T-cell (primary cell): ENCODE measurements at regions not wholly inside any gene's neighbourhood (a gene's known extent, or its start where the extent isn't known, plus 50 kb on each side); places are given as distances from the start of the nearest gene placed in this dataset.

ENCODE experiments used
- ATAC-seq, 4 experiments: fragments of 200-7000 bp in 3 of 4; fragments of 150-1000 bp in 1 of 4; cut with Tn5 transposase; replicated peaks in 1 of 4; 1 replicate in 3 of 4; 2 replicates in 1 of 4; pipeline ENCODE4 v1.10.0; 2021; ENCODE audit warnings: moderate library complexity in 3 of 4, mild to moderate bottlenecking in 2 of 4, moderate number of reproducible peaks in 1 of 4
- CTCF ChIA-PET, 2 donors: fragments of 300-600 bp; sonication (Branson Sonifier 250); formaldehyde crosslinking; loops; one replicate each; lab custom pipeline; 2022; ENCODE audit warnings: antibody characterized with exemption in 2 of 2; lab: Charles Lee
- POLR2A ChIA-PET, 2 donors: fragments of 300-600 bp; sonication (Branson Sonifier 250); formaldehyde crosslinking; loops; one replicate each; lab custom pipeline; 2022; ENCODE audit warnings: antibody characterized with exemption in 2 of 2; lab: Charles Lee
- DNase-seq, 35 experiments: peaks; one replicate each; pipeline versions ENCODE4 v3.0.0 to v3.0.0-alpha.2; 2013 to 2023
- H3K27ac ChIP-seq: one replicate; pipeline ENCODE4 v1.5.1; 2013; ENCODE audit warnings: low read length
- H3K27me3 ChIP-seq, 2 experiments: replicated peaks in 1 of 2; 1 replicate in 1 of 2; 2 replicates in 1 of 2; pipeline versions ENCODE4 v1.6.1 to v1.7.0; 2013; ENCODE audit warnings: low read length in 1 of 2, mixed read lengths in 1 of 2; ENCODE audit not compliant: control insufficient read depth in 2 of 2, insufficient read depth in 2 of 2; ENCODE audit errors: extremely low read depth in 1 of 2
- H3K36me3 ChIP-seq, 2 donors: 1 replicate in 1 of 2; 2 replicates in 1 of 2; pipeline versions ENCODE4 v1.6.1 to v1.7.0; 2013; ENCODE audit warnings: low read length in 1 of 2; ENCODE audit not compliant: control insufficient read depth in 2 of 2, insufficient read depth in 1 of 2; ENCODE audit errors: extremely low read depth in 1 of 2
- H3K4me1 ChIP-seq, 2 experiments: 1 replicate in 1 of 2; 2 replicates in 1 of 2; pipeline versions ENCODE4 v1.6.1 to v1.7.0; 2013; ENCODE audit warnings: low read length in 2 of 2, mixed read lengths in 1 of 2; ENCODE audit not compliant: insufficient read depth in 2 of 2, control insufficient read depth in 1 of 2; ENCODE audit errors: extremely low read depth in 1 of 2
- H3K4me3 ChIP-seq, 2 donors: 1 replicate in 1 of 2; 2 replicates in 1 of 2; pipeline versions ENCODE4 v1.5.1 to v1.7.0; 2013; ENCODE audit warnings: mild to moderate bottlenecking in 2 of 2, low read length in 1 of 2, moderate library complexity in 1 of 2; ENCODE audit not compliant: control insufficient read depth in 1 of 2; ENCODE audit errors: extremely low read depth in 1 of 2
- H3K9me3 ChIP-seq: 2 replicates; pipeline ENCODE4 v1.7.0; 2013
- H3K27ac Mint-ChIP-seq, 2 donors: one replicate each; pipeline ENCODE4 v1.8.0; 2020 to 2021; ENCODE audit warnings: mild to moderate bottlenecking in 2 of 2, mixed read lengths in 2 of 2
- H3K27me3 Mint-ChIP-seq, 2 donors: one replicate each; pipeline ENCODE4 v1.8.0; 2021 to 2022; ENCODE audit warnings: mixed read lengths in 2 of 2
- H3K36me3 Mint-ChIP-seq: one replicate; pipeline ENCODE4 v1.8.0; 2021; ENCODE audit warnings: mixed read lengths
- H3K4me1 Mint-ChIP-seq, 3 donors: one replicate each; pipeline ENCODE4 v1.8.0; 2020 to 2022; ENCODE audit warnings: mixed read lengths in 3 of 3, mild to moderate bottlenecking in 1 of 3
- H3K4me3 Mint-ChIP-seq, 3 donors: one replicate each; pipeline ENCODE4 v1.8.0; 2020 to 2022; ENCODE audit warnings: mild to moderate bottlenecking in 3 of 3, mixed read lengths in 3 of 3, moderate library complexity in 3 of 3
- H3K9me3 Mint-ChIP-seq, 3 donors: one replicate each; pipeline ENCODE4 v1.8.0; 2020 to 2022; ENCODE audit warnings: mixed read lengths in 3 of 3
- WGBS: methylation state at CpG from one replicate; pipeline ENCODE4 v1.1.5; 2013; ENCODE audit warnings: missing lambda C conversion rate; ENCODE audit not compliant: insufficient coverage; 5-methylcytosine and 5-hydroxymethylcytosine counted together

DNA sequence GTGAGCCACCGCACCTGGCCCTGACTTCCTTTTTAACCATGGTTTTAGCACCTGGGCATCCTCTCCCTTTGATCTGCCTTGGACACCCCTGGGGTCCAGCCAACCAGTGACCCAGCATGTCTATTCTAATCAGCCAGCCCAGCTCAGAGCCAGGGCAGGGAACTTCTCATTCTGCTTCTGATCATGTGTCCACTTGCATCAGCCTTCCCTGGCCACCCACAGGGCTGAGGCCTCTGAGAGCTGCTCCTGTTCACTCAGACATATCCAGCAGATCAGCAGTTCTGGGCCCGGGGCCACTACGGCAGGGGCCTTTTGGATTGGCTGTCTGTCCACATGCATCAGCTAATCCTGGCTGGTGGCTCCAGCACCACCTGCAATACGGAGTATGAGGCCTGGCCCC lies 117.9 kb upstream of the MAP1LC3B2 start:
- H3K4me1 ChIP-seq = peaks cover 0 to 3% of the 10 kb centered on the region in 2 experiments
- no peak for ATAC-seq
- 97% methylated on average over 3 of the region's 4 CpGs for WGBS
- ChIA-PET POLR2A (no interaction called here), CTCF (no interaction called here)
- H3K4me3 Mint-ChIP-seq = no peak overlapping the region
- no peaks in the 10 kb centered on the region for H3K36me3 Mint-ChIP-seq
- no peak overlapping the region for H3K27ac ChIP-seq
- no peaks in the 10 kb centered on the region for H3K9me3 Mint-ChIP-seq
- no peaks in the 10 kb centered on the region for H3K9me3 ChIP-seq
- H3K4me3 ChIP-seq = no peak overlapping the region
- peaks cover 0 to 1% of the 10 kb centered on the region in 2 donors for H3K27me3 Mint-ChIP-seq
- DNase-seq = no peak
- H3K27ac Mint-ChIP-seq = no peak overlapping the region
- no peaks in the 10 kb centered on the region for H3K36me3 ChIP-seq
- peaks cover 0 to 6% of the 10 kb centered on the region in 2 experiments for H3K27me3 ChIP-seq
- peaks cover 2 to 18% (median 2%) of the 10 kb centered on the region in 3 donors for H3K4me1 Mint-ChIP-seq

DNA sequence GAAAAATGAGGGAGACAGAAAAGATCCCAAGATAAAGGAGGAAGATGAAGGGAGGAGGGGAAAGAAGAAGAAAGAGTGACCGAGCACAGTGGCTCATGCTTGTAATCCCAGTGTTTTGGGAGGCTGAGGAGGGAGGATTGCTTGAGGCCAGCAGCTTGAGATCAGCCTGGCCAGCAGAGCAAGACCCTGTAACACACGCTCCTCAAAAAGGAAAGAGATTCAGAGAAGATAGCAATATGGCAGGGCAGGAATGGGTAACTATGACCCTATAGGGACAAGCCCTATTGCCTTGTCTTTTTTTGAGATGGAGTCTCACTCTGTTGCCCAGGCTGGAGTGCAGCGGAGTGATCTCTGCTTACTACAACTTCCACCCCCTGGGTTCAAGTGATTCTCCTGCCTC lies 116.9 kb upstream of the MAP1LC3B2 start:
- Histone ChIP-seq H3K9me3 (no peaks in the 10 kb centered on the region), H3K36me3 (no peaks in the 10 kb centered on the region), H3K27me3 (peaks cover 0 to 2% of the 10 kb centered on the region in 2 experiments), H3K4me3 (no peak overlapping the region), H3K4me1 (peaks cover 0 to 3% of the 10 kb centered on the region in 2 experiments), H3K27ac (no peak overlapping the region)
- WGBS = 100% methylated on average over 2 of the region's 3 CpGs
- H3K36me3 Mint-ChIP-seq = no peaks in the 10 kb centered on the region
- no peak for ATAC-seq
- no peak overlapping the region for H3K27ac Mint-ChIP-seq
- peaks cover 2 to 18% (median 2%) of the 10 kb centered on the region in 3 donors for H3K4me1 Mint-ChIP-seq
- no peak for DNase-seq
- peaks cover 0 to 1% of the 10 kb centered on the region in 2 donors for H3K27me3 Mint-ChIP-seq
- no peaks in the 10 kb centered on the region for H3K9me3 Mint-ChIP-seq
- ChIA-PET POLR2A (interaction anchor here in 1 of 2 donors (0.5 to 0.6 kb wide), 2 partner anchors 16 to 103 kb away, joined by 3 to 10 read pairs; no protein-coding TSS in a partner anchor), CTCF (no interaction called here)
- H3K4me3 Mint-ChIP-seq = no peak overlapping the region

DNA sequence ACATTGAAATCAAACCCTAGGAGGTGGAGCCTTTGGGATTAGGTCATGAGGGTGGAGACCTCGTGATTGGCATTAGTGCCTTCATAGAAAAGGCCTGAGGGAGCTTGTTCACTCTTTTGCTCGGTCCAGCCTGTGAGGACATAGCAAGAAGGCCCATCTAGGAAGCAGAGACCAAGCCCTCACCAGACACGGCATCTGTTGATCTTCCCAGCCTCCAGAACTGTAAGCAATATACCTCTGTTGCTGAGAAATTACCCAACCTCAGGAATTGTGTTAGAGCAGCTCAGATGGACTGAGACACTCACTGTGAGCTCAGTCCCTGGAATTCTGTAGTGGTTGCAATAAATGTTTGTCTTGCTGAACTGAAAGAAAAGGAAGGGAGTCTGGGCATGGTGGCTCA lies 116.2 kb upstream of the MAP1LC3B2 start:
- no peak overlapping the region for H3K27ac ChIP-seq
- Mint-ChIP-seq H3K4me3 (no peak overlapping the region), H3K27me3 (peaks cover 0 to 1% of the 10 kb centered on the region in 2 donors), H3K36me3 (no peaks in the 10 kb centered on the region), H3K27ac (no peak overlapping the region), H3K4me1 (peaks cover 2 to 18% (median 2%) of the 10 kb centered on the region in 3 donors), H3K9me3 (no peaks in the 10 kb centered on the region)
- no peaks in the 10 kb centered on the region for H3K9me3 ChIP-seq
- ATAC-seq (no peak), DNase-seq (no peak)
- CTCF ChIA-PET = interaction anchor here in 1 of 2 donors (0.8 kb wide), 1 partner anchor 272 kb away, joined by 3 read pairs; no protein-coding TSS in a partner anchor
- H3K27me3 ChIP-seq = peaks cover 0 to 2% of the 10 kb centered on the region in 2 experiments
- POLR2A ChIA-PET = interaction anchor here in 1 of 2 donors (0.5 to 0.6 kb wide), 2 partner anchors 16 to 102 kb away, joined by 3 to 10 read pairs; no protein-coding TSS in a partner anchor
- H3K4me3 ChIP-seq = no peak overlapping the region
- H3K36me3 ChIP-seq = no peaks in the 10 kb centered on the region
- peaks cover 0 to 3% of the 10 kb centered on the region in 2 experiments for H3K4me1 ChIP-seq
- 74% methylated on average over 3 of the region's 3 CpGs for WGBS

DNA sequence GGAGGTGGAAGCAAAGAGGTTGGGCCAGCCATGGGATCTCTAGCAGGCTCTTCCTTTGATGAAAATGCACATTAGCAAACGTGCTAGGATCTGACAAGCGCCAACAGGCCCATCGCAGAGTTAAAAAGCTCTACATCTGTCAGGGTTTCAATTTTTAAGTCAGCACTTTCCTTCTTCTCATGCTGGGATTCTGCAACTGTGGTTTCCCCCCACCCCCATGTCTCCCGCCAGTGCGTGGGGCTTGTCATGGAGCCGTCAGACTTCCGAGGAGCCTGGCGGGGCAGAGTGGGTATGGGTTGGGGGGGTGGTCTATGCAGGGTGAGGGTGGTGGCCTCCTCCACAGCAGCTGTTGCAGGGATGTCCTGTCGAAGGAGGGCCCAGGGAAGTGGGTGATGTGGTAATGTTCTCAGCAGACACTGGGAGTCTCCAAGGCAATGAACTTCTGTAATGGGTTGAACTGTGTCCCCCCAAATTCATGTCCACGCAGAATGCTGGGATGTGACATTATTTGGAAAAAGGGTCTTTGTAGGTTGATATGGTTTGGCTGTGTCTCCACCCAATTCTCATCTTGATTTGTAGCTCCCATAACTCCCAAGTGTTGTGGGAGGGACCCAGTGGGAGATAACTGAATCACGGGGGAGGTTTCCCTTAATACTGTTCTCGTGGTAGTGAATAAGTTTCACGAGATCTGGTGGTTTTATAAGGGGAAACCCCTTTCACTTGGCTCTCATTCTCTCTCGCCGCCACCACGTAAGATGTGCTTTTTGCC lies 115.2 kb upstream of the MAP1LC3B2 start:
- Histone ChIP-seq H3K27ac (no peak overlapping the region), H3K4me1 (peaks cover 0 to 3% of the 10 kb centered on the region in 2 experiments), H3K36me3 (no peaks in the 10 kb centered on the region), H3K4me3 (no peak overlapping the region), H3K9me3 (no peaks in the 10 kb centered on the region), H3K27me3 (peaks cover 0 to 2% of the 10 kb centered on the region in 2 experiments)
- no peak overlapping the region for H3K27ac Mint-ChIP-seq
- no peaks in the 10 kb centered on the region for H3K36me3 Mint-ChIP-seq
- no peak for ATAC-seq
- POLR2A ChIA-PET = no interaction called here
- CTCF ChIA-PET = no interaction called here
- no peaks in the 10 kb centered on the region for H3K27me3 Mint-ChIP-seq
- H3K4me3 Mint-ChIP-seq = no peak overlapping the region
- H3K9me3 Mint-ChIP-seq = no peaks in the 10 kb centered on the region
- peak in 1 of 35 experiments; percentile 12 for DNase-seq
- WGBS = 39% methylated on average over 5 of the region's 16 CpGs
- H3K4me1 Mint-ChIP-seq = peaks cover 2 to 18% (median 2%) of the 10 kb centered on the region in 3 donors

DNA sequence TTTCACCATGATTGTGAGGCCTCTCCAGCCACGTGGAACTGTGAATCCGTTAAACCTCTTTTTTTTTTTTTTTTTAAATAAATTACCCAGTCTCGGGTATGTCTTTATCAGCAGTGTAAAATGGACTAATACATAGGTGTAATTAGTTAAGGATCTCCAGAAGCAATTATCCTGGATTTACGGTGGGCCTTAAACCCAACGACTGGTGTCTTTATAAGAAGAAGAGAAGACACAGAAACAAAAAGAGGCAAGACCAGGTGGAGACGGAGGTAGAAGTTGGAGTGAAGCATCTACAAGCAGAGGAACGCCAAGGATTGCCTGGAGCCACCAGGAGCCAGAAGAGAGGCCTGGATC lies 114.6 kb upstream of the MAP1LC3B2 start:
- Histone ChIP-seq H3K27me3 (no peaks in the 10 kb centered on the region), H3K36me3 (no peaks in the 10 kb centered on the region), H3K4me3 (no peak overlapping the region), H3K27ac (no peak overlapping the region), H3K4me1 (peaks cover 0 to 3% of the 10 kb centered on the region in 2 experiments), H3K9me3 (no peaks in the 10 kb centered on the region)
- Mint-ChIP-seq H3K27ac (no peak overlapping the region), H3K27me3 (no peaks in the 10 kb centered on the region), H3K9me3 (no peaks in the 10 kb centered on the region), H3K4me3 (no peak overlapping the region), H3K36me3 (no peaks in the 10 kb centered on the region), H3K4me1 (peaks cover 2 to 18% (median 2%) of the 10 kb centered on the region in 3 donors)
- 67% methylated on average over 2 of the region's 7 CpGs for WGBS
- DNase-seq = no peak
- CTCF ChIA-PET = no interaction called here
- POLR2A ChIA-PET = no interaction called here
- ATAC-seq = no peak

DNA sequence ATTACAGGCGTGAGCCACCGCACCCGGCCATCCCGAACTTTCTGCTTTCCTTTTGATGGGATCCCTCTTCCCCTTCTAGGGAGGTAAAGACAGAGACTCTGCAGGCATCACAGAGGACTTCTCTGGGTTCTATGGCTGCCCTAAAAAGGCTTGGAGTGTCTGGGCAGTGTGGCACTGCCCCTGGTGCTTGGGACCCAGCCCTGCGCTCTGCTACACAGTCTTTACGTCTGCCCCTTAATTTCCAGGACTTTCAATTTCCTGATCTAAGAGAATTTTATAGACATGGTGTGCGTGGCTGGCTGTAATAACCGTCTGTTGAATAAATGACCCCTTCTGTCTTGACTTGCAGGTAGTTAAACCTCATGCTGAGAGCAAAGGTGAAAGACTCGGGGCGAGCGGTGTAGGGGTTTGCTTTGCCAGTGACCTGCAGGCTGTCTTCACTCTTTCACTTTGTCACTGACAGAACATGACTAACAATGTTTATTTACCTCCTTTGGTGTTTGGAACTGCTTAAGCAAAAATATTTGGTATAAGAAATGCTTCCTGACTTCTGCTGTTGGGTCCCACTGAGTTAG lies 110.9 kb upstream of the MAP1LC3B2 start:
- H3K9me3 ChIP-seq = no peaks in the 10 kb centered on the region
- H3K27ac ChIP-seq = no peak overlapping the region
- WGBS = 100% methylated on average over 4 of the region's 11 CpGs
- DNase-seq = no peak
- H3K4me1 Mint-ChIP-seq = peaks cover 2 to 10% (median 2%) of the 10 kb centered on the region in 3 donors
- ChIA-PET CTCF (no interaction called here), POLR2A (no interaction called here)
- H3K27me3 Mint-ChIP-seq = no peaks in the 10 kb centered on the region
- H3K4me1 ChIP-seq = peaks cover 0 to 3% of the 10 kb centered on the region in 2 experiments
- no peaks in the 10 kb centered on the region for H3K9me3 Mint-ChIP-seq
- no peak overlapping the region for H3K4me3 ChIP-seq
- H3K4me3 Mint-ChIP-seq = no peak overlapping the region
- no peak overlapping the region for H3K27ac Mint-ChIP-seq
- no peaks in the 10 kb centered on the region for H3K36me3 Mint-ChIP-seq
- ATAC-seq = no peak
- H3K36me3 ChIP-seq = no peaks in the 10 kb centered on the region
- no peaks in the 10 kb centered on the region for H3K27me3 ChIP-seq
